Trophoblast cell (in vitro differentiated cells and primary cell): ENCODE measurements at regions not wholly inside any gene's neighbourhood (a gene's known extent, or its start where the extent isn't known, plus 50 kb on each side); places are given as distances from the start of the nearest gene placed in this dataset.

Experiments
- DNase-seq, 2 donors: peaks; one replicate each; pipeline ENCODE4 v3.0.0-alpha.2; 2016
- H2AFZ ChIP-seq: 2 replicates; pipeline ENCODE4 v1.6.1; 2013; ENCODE audit warnings: low read length, moderate library complexity, mild to moderate bottlenecking; ENCODE audit not compliant: insufficient read depth, poor library complexity
- H2AK5ac ChIP-seq: 2 replicates; pipeline ENCODE4 v1.6.1; 2013; ENCODE audit warnings: mild to moderate bottlenecking, low read length
- H2BK120ac ChIP-seq: 2 replicates; pipeline ENCODE4 v1.6.1; 2013; ENCODE audit warnings: low read length, mild to moderate bottlenecking, moderate library complexity; ENCODE audit not compliant: insufficient read depth, poor library complexity
- H2BK12ac ChIP-seq: 2 replicates; pipeline ENCODE4 v1.6.1; 2013; ENCODE audit warnings: mild to moderate bottlenecking, low read length, moderate library complexity
- H2BK5ac ChIP-seq: 2 replicates; pipeline ENCODE4 v1.6.1; 2013; ENCODE audit warnings: low read length, low read depth, moderate library complexity, mild to moderate bottlenecking; ENCODE audit not compliant: poor library complexity
- H3K14ac ChIP-seq: 2 replicates; pipeline ENCODE4 v1.6.1; 2013; ENCODE audit warnings: mild to moderate bottlenecking, low read length
- H3K18ac ChIP-seq: 2 replicates; pipeline ENCODE4 v1.6.1; 2013; ENCODE audit warnings: mild to moderate bottlenecking, low read length
- H3K23ac ChIP-seq: 2 replicates; pipeline ENCODE4 v1.6.1; 2013; ENCODE audit warnings: low read length
- H3K27ac ChIP-seq: 2 replicates; pipeline ENCODE4 v1.5.1; 2013; ENCODE audit warnings: low read depth, mild to moderate bottlenecking, inconsistent platforms, low read length, moderate library complexity
- H3K27me3 ChIP-seq: 2 replicates; pipeline ENCODE4 v1.6.1; 2013; ENCODE audit warnings: inconsistent platforms, mild to moderate bottlenecking, low read length, moderate library complexity; ENCODE audit not compliant: insufficient read depth
- H3K36me3 ChIP-seq, 2 experiments: 1 replicate in 1 of 2; 2 replicates in 1 of 2; pipeline ENCODE4 v1.6.1; 2013; ENCODE audit warnings: low read length in 2 of 2, mild to moderate bottlenecking in 2 of 2, moderate library complexity in 1 of 2; ENCODE audit not compliant: insufficient read depth in 2 of 2, control insufficient read depth in 1 of 2
- H3K4ac ChIP-seq: 2 replicates; pipeline ENCODE4 v1.6.1; 2013; ENCODE audit warnings: low read depth, mild to moderate bottlenecking, low read length, moderate library complexity
- H3K4me1 ChIP-seq, 2 experiments: 1 replicate in 1 of 2; 2 replicates in 1 of 2; pipeline ENCODE4 v1.6.1; 2013; ENCODE audit warnings: low read length in 2 of 2, mild to moderate bottlenecking in 2 of 2, moderate library complexity in 1 of 2; ENCODE audit not compliant: insufficient read depth in 2 of 2, control insufficient read depth in 1 of 2
- H3K4me2 ChIP-seq: 2 replicates; pipeline ENCODE4 v1.6.1; 2013; ENCODE audit warnings: inconsistent platforms, mild to moderate bottlenecking, low read length, moderate library complexity
- H3K4me3 ChIP-seq: 2 replicates; pipeline ENCODE4 v1.5.1; 2013; ENCODE audit warnings: mild to moderate bottlenecking, low read depth, low read length, inconsistent platforms
- H3K79me1 ChIP-seq: one replicate; pipeline ENCODE4 v1.6.1; 2013; ENCODE audit warnings: low read length
- H3K79me2 ChIP-seq: 2 replicates; pipeline ENCODE4 v1.6.1; 2013; ENCODE audit warnings: low read length, mild to moderate bottlenecking; ENCODE audit not compliant: control insufficient read depth, insufficient read depth, poor library complexity
- H3K9ac ChIP-seq: 2 replicates; pipeline ENCODE4 v1.6.1; 2013; ENCODE audit warnings: mild to moderate bottlenecking, low read length
- H3K9me3 ChIP-seq: 2 replicates; pipeline ENCODE4 v1.6.1; 2013; ENCODE audit warnings: low read depth, mild to moderate bottlenecking, control low read depth, inconsistent platforms, low read length; ENCODE audit not compliant: insufficient read depth
- H4K12ac ChIP-seq: 2 replicates; pipeline ENCODE4 v1.6.1; 2013; ENCODE audit warnings: low read depth, mild to moderate bottlenecking, low read length, moderate library complexity
- H4K8ac ChIP-seq: 2 replicates; pipeline ENCODE4 v1.6.1; 2013; ENCODE audit warnings: low read depth, mild to moderate bottlenecking, low read length, moderate library complexity
- H4K91ac ChIP-seq: one replicate; pipeline ENCODE4 v1.6.1; 2013; ENCODE audit warnings: low read depth, mild to moderate bottlenecking, low read length, moderate library complexity
- WGBS: extraction: QIAGEN DNeasy Blood & Tissue Kit; methylation state at CpG from one replicate; pipeline ENCODE4 v1.1.7; 2013; ENCODE audit warnings: missing lambda C conversion rate; ENCODE audit not compliant: insufficient read length, insufficient coverage; ENCODE audit errors: extremely low coverage; 5-methylcytosine and 5-hydroxymethylcytosine counted together

DNA sequence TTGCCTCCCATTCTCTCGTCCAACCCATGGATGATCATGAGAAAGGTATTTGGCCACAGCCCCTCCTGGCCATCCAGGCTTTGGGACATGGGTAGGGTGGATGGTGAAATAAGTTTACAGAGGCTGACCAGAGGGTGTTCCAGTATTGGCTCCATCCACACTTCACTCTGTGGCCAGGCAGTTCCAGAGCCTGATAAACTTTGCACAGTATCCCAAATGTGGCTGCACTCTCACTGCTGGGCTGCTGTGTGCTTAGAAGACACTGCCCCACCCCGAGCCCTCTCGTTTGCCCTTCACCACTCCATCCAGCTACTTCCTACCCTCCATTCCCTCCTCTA is 72.0 kb upstream of the ZMIZ1 start:
- Histone ChIP-seq H3K9me3 (peaks cover 2% of the 10 kb centered on the region), H3K36me3 (no peaks in the 10 kb centered on the region), H4K12ac (no peak overlapping the region), H3K18ac (no peak overlapping the region), H3K4ac (no peak overlapping the region), H3K79me1 (no peaks in the 10 kb centered on the region), H2AFZ (no peak overlapping the region), H3K79me2 (no peaks in the 10 kb centered on the region), H3K23ac (no peak overlapping the region), H3K9ac (no peak overlapping the region), H2AK5ac (no peak overlapping the region), H3K27me3 (peaks cover 2% of the 10 kb centered on the region), H2BK120ac (no peak overlapping the region), H3K4me2 (no peak overlapping the region), H3K4me1 (no peaks in the 10 kb centered on the region), H3K27ac (no peak overlapping the region), H4K8ac (no peak overlapping the region), H2BK5ac (no peak overlapping the region), H4K91ac (no peak overlapping the region), H3K14ac (no peak overlapping the region), H2BK12ac (no peak overlapping the region), H3K4me3 (no peak overlapping the region)
- no peak for DNase-seq
- WGBS = no CpG with 5 or more reads among the region's 3 CpGs

DNA sequence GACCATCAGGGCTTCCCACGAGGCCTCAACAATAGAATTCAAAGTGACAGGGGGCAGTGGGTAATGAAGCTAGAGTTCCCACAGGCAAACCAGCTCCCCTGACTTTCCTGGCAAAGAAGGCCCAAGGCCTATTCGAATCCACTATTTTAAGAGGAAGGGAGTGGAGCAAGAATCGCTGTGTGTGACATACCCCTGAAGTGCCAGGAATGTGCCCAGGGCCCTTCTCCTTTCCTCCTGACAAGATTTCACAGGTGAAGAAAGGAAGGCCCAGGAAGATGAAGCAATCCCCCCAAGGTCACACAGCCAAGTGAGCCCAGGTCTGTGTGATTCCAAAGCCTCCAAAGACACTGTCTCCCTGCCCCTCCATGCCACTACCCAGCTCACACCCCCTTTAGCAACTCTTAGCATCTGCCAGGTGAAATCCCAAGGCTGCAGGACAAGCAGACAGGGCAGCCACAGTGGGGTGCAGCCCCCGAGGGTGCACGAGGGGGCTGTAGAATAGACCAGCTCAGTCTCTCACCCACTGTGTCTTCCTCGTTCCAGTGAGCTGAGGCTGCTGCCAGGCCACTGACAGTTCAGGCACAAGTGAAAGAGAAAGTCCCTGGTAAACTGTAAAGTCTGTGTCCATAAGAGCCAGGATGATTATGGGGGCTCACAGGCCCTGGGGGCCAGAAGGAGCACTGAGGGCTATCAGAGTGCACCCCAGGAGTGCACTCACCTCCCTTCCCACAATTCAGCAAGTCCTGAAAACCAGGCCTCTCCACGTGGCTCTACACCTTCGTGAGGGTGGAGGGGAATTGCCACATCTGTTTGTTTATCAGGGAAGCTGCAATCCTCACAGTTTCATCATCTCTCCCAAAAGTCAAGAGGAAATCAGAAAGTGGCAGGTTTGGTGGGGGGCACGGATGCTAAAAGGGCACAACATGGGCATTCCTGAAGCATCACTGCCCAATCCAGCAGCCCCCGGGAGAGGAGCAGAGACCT is 70.8 kb upstream of the ZMIZ1 start:
- Histone ChIP-seq H3K79me1 (no peaks in the 10 kb centered on the region), H3K9me3 (peaks cover 2% of the 10 kb centered on the region), H3K4me2 (no peak overlapping the region), H3K18ac (no peak overlapping the region), H3K79me2 (no peaks in the 10 kb centered on the region), H3K4me1 (no peaks in the 10 kb centered on the region), H2BK12ac (no peak overlapping the region), H2BK5ac (no peak overlapping the region), H3K4ac (no peak overlapping the region), H3K27ac (no peak overlapping the region), H3K36me3 (no peaks in the 10 kb centered on the region), H2AFZ (no peak overlapping the region), H4K91ac (no peak overlapping the region), H3K23ac (no peak overlapping the region), H2AK5ac (no peak overlapping the region), H3K4me3 (no peak overlapping the region), H4K12ac (no peak overlapping the region), H3K27me3 (peaks cover 2% of the 10 kb centered on the region), H3K14ac (no peak overlapping the region), H3K9ac (no peak overlapping the region), H4K8ac (no peak overlapping the region), H2BK120ac (no peak overlapping the region)
- WGBS = no CpG with 5 or more reads among the region's 10 CpGs
- DNase-seq = no peak

DNA sequence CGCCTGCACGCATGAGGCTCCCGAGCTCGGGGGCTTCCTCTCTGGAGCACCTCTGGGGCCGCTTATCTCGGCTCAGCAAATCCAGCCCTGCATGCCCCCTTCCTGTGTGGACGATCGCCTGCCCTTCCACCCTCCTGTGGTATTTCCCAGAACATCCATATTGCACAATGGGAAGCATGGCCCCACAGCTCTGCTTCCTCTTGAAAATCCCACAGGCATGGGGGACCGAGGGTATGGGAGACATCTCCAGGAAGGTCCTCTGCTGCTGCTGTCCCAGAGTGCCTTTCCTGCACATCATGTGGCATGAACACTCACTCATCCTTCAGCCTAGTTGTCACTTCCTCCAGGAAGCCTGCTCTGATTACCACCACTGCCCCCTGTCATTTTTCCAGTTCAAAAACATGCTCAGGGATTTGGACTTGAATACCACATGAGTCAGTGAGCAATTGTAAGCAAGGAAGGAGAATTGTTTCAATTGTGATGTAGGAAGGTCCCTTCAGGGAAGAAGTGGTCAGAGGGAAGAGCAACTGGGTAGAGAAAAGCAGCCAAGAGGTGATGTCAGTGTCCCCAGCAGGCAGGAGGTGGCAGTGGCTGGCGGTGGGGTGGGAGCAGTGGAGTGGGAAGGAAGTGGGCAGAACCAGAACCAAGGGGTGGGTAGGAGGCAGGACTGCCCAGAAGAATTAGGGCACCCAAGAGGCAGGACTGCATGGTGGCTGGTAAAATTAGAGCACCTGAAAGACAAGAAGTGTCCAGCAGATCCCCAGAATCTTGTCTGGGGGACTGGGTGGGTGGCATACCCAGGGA is 67.5 kb upstream of the ZMIZ1 start:
- H2AK5ac ChIP-seq = no peak overlapping the region
- WGBS = no CpG with 5 or more reads among the region's 10 CpGs
- H3K79me2 ChIP-seq = no peaks in the 10 kb centered on the region
- H2BK5ac ChIP-seq = no peak overlapping the region
- no peak overlapping the region for H4K8ac ChIP-seq
- H3K4me2 ChIP-seq = no peak overlapping the region
- no peak overlapping the region for H2BK120ac ChIP-seq
- peak in 1 of 2 donors; percentile 25 for DNase-seq
- no peak overlapping the region for H4K12ac ChIP-seq
- no peaks in the 10 kb centered on the region for H3K27me3 ChIP-seq
- H3K27ac ChIP-seq = no peak overlapping the region
- no peak overlapping the region for H3K4ac ChIP-seq
- no peak overlapping the region for H3K9ac ChIP-seq
- H3K18ac ChIP-seq = no peak overlapping the region
- H3K36me3 ChIP-seq = no peaks in the 10 kb centered on the region
- no peaks in the 10 kb centered on the region for H3K79me1 ChIP-seq
- no peak overlapping the region for H3K14ac ChIP-seq
- H2AFZ ChIP-seq = no peak overlapping the region
- peaks cover 2% of the 10 kb centered on the region for H3K9me3 ChIP-seq
- H2BK12ac ChIP-seq = no peak overlapping the region
- no peak overlapping the region for H3K23ac ChIP-seq
- no peak overlapping the region for H3K4me3 ChIP-seq
- H4K91ac ChIP-seq = no peak overlapping the region
- no peaks in the 10 kb centered on the region for H3K4me1 ChIP-seq

DNA sequence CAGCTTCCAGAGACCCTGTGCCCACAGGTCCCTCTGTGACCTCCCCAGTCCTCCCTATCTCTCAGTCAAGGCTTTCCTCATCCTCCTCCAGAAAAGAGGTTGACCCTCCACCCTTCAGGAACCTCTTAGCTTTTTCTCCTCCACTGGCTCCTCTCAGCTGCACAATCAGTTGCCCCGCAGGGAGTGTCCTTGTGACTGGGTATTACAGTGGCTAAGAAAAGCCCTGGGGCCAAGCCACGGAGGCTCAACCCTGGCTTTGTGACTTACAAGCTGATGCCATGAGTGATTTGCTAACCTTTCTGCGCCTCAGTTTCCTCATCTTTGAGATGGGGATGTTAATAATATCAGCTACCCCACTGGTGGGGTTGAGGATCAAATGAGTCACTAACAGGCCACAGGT is 66.4 kb upstream of the ZMIZ1 start:
- peaks cover 2% of the 10 kb centered on the region for H3K9me3 ChIP-seq
- no peak overlapping the region for H2BK12ac ChIP-seq
- no peak overlapping the region for H3K4ac ChIP-seq
- no peaks in the 10 kb centered on the region for H3K27me3 ChIP-seq
- H3K79me1 ChIP-seq = no peaks in the 10 kb centered on the region
- WGBS = no CpG with 5 or more reads among the region's 3 CpGs
- H2AFZ ChIP-seq = no peak overlapping the region
- no peak overlapping the region for H3K23ac ChIP-seq
- no peak overlapping the region for H3K4me3 ChIP-seq
- no peak for DNase-seq
- no peaks in the 10 kb centered on the region for H3K36me3 ChIP-seq
- H4K8ac ChIP-seq = no peak overlapping the region
- no peak overlapping the region for H3K14ac ChIP-seq
- no peak overlapping the region for H3K9ac ChIP-seq
- H4K12ac ChIP-seq = no peak overlapping the region
- no peak overlapping the region for H3K27ac ChIP-seq
- no peak overlapping the region for H2BK5ac ChIP-seq
- H4K91ac ChIP-seq = no peak overlapping the region
- no peaks in the 10 kb centered on the region for H3K4me1 ChIP-seq
- no peak overlapping the region for H3K18ac ChIP-seq
- H3K79me2 ChIP-seq = no peaks in the 10 kb centered on the region
- H2BK120ac ChIP-seq = no peak overlapping the region
- H2AK5ac ChIP-seq = no peak overlapping the region
- H3K4me2 ChIP-seq = no peak overlapping the region
